Cerebellar cortex (tissue), 1 donor: ENCODE measurements at regions not wholly inside any gene's neighbourhood (a gene's known extent, or its start where the extent isn't known, plus 50 kb on each side); places are given as distances from the start of the nearest gene placed in this dataset.

Experiments
- DNase-seq: peaks from one replicate; pipeline ENCODE4 v3.0.0-alpha.2; 2015; ENCODE audit warnings: low spot score

GRCh38 chr6:147820520-147820919 is 312.0 kb downstream of the SAMD5 start:
- no peak for DNase-seq

GRCh38 chr6:147821295-147821897 is 312.9 kb downstream of the SAMD5 start:
- DNase-seq = no peak

- DNase-seq = no peak
These were observed 315.4 kb downstream of the SAMD5 start for GRCh38 chr6:147823936-147824335.

GRCh38 chr6:147825848-147826247 is 317.4 kb downstream of the SAMD5 start:
- DNase-seq = no peak

- DNase-seq = no peak
These were observed 318.2 kb downstream of the SAMD5 start for GRCh38 chr6:147826698-147827097.

- no peak for DNase-seq
These were observed 320.9 kb downstream of the SAMD5 start for GRCh38 chr6:147829418-147829817.

- DNase-seq = no peak
These were observed 321.3 kb downstream of the SAMD5 start for GRCh38 chr6:147829835-147830234.

GRCh38 chr6:147831356-147831755 is 322.9 kb downstream of the SAMD5 start:
- DNase-seq = no peak

- no peak for DNase-seq
These were observed 325.1 kb downstream of the SAMD5 start for GRCh38 chr6:147833607-147834006.

GRCh38 chr6:147834084-147834776 is 325.7 kb downstream of the SAMD5 start:
- DNase-seq = no peak

GRCh38 chr6:147837540-147837939 is 329.1 kb downstream of the SAMD5 start:
- no peak for DNase-seq

- DNase-seq = no peak
These were observed 331.5 kb downstream of the SAMD5 start for GRCh38 chr6:147839708-147840610.

- DNase-seq = no peak
These were observed 333.2 kb downstream of the SAMD5 start for GRCh38 chr6:147841547-147842148.

GRCh38 chr6:147849401-147850330 is 341.2 kb downstream of the SAMD5 start:
- no peak for DNase-seq

GRCh38 chr6:147852772-147853171 is 344.3 kb downstream of the SAMD5 start:
- DNase-seq = no peak

GRCh38 chr6:147853574-147853973 is 345.1 kb downstream of the SAMD5 start:
- no peak for DNase-seq

GRCh38 chr6:147855803-147856482 is 347.5 kb downstream of the SAMD5 start:
- DNase-seq = no peak

GRCh38 chr6:147856687-147857086 is 348.2 kb downstream of the SAMD5 start:
- no peak for DNase-seq

- DNase-seq = no peak
These were observed 349.9 kb downstream of the SAMD5 start for GRCh38 chr6:147858421-147858820.

- DNase-seq = no peak
These were observed 350.6 kb downstream of the SAMD5 start for GRCh38 chr6:147859071-147859470.

- no peak for DNase-seq
These were observed 353.2 kb downstream of the SAMD5 start for GRCh38 chr6:147861696-147862095.
